Endodermal cell (in vitro differentiated cells): ENCODE measurements at regions not wholly inside any gene's neighbourhood (a gene's known extent, or its start where the extent isn't known, plus 50 kb on each side); places are given as distances from the start of the nearest gene placed in this dataset.

ENCODE experiments used
- DNase-seq: peaks from one replicate; pipeline ENCODE4 v3.0.0-alpha.2; 2017
- H3K27ac ChIP-seq: 2 replicates; pipeline ENCODE4 v1.5.1; 2013; ENCODE audit warnings: mild to moderate bottlenecking, low read depth, low read length, moderate library complexity
- H3K27me3 ChIP-seq: 2 replicates; pipeline ENCODE4 v1.6.1; 2013; ENCODE audit warnings: mild to moderate bottlenecking, low read length, moderate library complexity; ENCODE audit not compliant: insufficient read depth, control insufficient read depth, poor library complexity, severe bottlenecking
- H3K36me3 ChIP-seq: 2 replicates; pipeline ENCODE4 v1.7.0; 2013; ENCODE audit warnings: mild to moderate bottlenecking, low read length, moderate library complexity; ENCODE audit not compliant: control insufficient read depth, insufficient read depth
- H3K4me1 ChIP-seq: one replicate; pipeline ENCODE4 v1.7.0; 2013; ENCODE audit warnings: low read length; ENCODE audit not compliant: control insufficient read depth, insufficient read depth
- H3K4me3 ChIP-seq: 2 replicates; pipeline ENCODE4 v1.5.1; 2013; ENCODE audit warnings: mild to moderate bottlenecking, low read length, moderate library complexity
- H3K9ac ChIP-seq: 2 replicates; pipeline ENCODE4 v1.6.1; 2013; ENCODE audit warnings: mild to moderate bottlenecking, low read length, moderate library complexity; ENCODE audit not compliant: poor library complexity, severe bottlenecking; ENCODE audit errors: extremely low read depth
- H3K9me3 ChIP-seq: 2 replicates; pipeline ENCODE4 v1.6.1; 2013; ENCODE audit warnings: mild to moderate bottlenecking, low read length, moderate library complexity; ENCODE audit not compliant: control insufficient read depth
- H3K27ac Mint-ChIP-seq: 2 replicates; pipeline ENCODE4 v1.8.0; 2020; ENCODE audit warnings: mixed read lengths
- H3K27me3 Mint-ChIP-seq: 2 replicates; pipeline ENCODE4 v1.8.0; 2021; ENCODE audit warnings: mild to moderate bottlenecking, mixed read lengths; ENCODE audit not compliant: insufficient read depth
- H3K36me3 Mint-ChIP-seq: 2 replicates; pipeline ENCODE4 v1.8.0; 2020; ENCODE audit warnings: low read depth, mixed read lengths
- H3K4me1 Mint-ChIP-seq: 2 replicates; pipeline ENCODE4 v1.8.0; 2020; ENCODE audit warnings: mixed read lengths
- H3K4me3 Mint-ChIP-seq: 2 replicates; pipeline ENCODE4 v1.8.0; 2020; ENCODE audit warnings: mild to moderate bottlenecking, moderate library complexity, mixed read lengths
- H3K9me3 Mint-ChIP-seq: 2 replicates; pipeline ENCODE4 v1.8.0; 2020; ENCODE audit warnings: mild to moderate bottlenecking, mixed read lengths
- CTCF ChIP-seq: fragments of 200-600 bp; sonication (generic); conservative IDR thresholded peaks from 2 replicates; pipeline ENCODE4 v1.5.0; 2021; ENCODE audit warnings: antibody characterized with exemption, mild to moderate bottlenecking
- WGBS, 2 experiments: methylation state at CpG; one replicate each; pipeline versions ENCODE4 v1.1.5 to v1.1.7; 2013; ENCODE audit warnings: missing lambda C conversion rate in 2 of 2, mixed read lengths in 1 of 2; ENCODE audit not compliant: insufficient coverage in 1 of 2, insufficient read length in 1 of 2; 5-methylcytosine and 5-hydroxymethylcytosine counted together

- H3K27ac Mint-ChIP-seq: no peak overlapping the region
- 87 to 88% methylated on average over 2 to 3 of the region's 3 CpGs for WGBS, 2 experiments
- no peaks in the 10 kb centered on the region for H3K36me3 Mint-ChIP-seq
- DNase-seq: no peak
- no peak for TF ChIP-seq CTCF
- no peaks in the 10 kb centered on the region for H3K27me3 ChIP-seq
- no peaks in the 10 kb centered on the region for H3K9me3 ChIP-seq
- H3K36me3 ChIP-seq: no peaks in the 10 kb centered on the region
- H3K27ac ChIP-seq: no peak overlapping the region
- no peak overlapping the region for H3K4me3 ChIP-seq
- no peaks in the 10 kb centered on the region for H3K4me1 ChIP-seq
- H3K4me1 Mint-ChIP-seq: no peaks in the 10 kb centered on the region
- no peak overlapping the region for H3K9ac ChIP-seq
- H3K9me3 Mint-ChIP-seq: no peaks in the 10 kb centered on the region
- no peaks in the 10 kb centered on the region for H3K27me3 Mint-ChIP-seq
- no peak overlapping the region for H3K4me3 Mint-ChIP-seq
Measured at GRCh38 chr13:39876258-39876657, 220.8 kb downstream of the COG6 start.

GRCh38 chr13:39877134-39877533 is 221.7 kb downstream of the COG6 start:
- Histone ChIP-seq H3K4me3 (no peak overlapping the region), H3K36me3 (no peaks in the 10 kb centered on the region), H3K27ac (no peak overlapping the region), H3K27me3 (no peaks in the 10 kb centered on the region), H3K9me3 (no peaks in the 10 kb centered on the region), H3K9ac (no peak overlapping the region), H3K4me1 (no peaks in the 10 kb centered on the region)
- no peak for DNase-seq
- TF ChIP-seq CTCF: no peak
- 94 to 100% methylated on average over 2 to 5 of the region's 5 CpGs for WGBS, 2 experiments
- H3K4me3 Mint-ChIP-seq: no peak overlapping the region
- no peaks in the 10 kb centered on the region for H3K4me1 Mint-ChIP-seq
- no peaks in the 10 kb centered on the region for H3K27me3 Mint-ChIP-seq
- H3K36me3 Mint-ChIP-seq: no peaks in the 10 kb centered on the region
- H3K27ac Mint-ChIP-seq: no peak overlapping the region
- H3K9me3 Mint-ChIP-seq: no peaks in the 10 kb centered on the region

GRCh38 chr13:39879286-39880035 is 224.0 kb downstream of the COG6 start:
- Mint-ChIP-seq H3K4me1 (no peaks in the 10 kb centered on the region), H3K9me3 (peaks cover 10% of the 10 kb centered on the region), H3K27me3 (no peaks in the 10 kb centered on the region), H3K27ac (no peak overlapping the region), H3K36me3 (no peaks in the 10 kb centered on the region), H3K4me3 (no peak overlapping the region)
- no peaks in the 10 kb centered on the region for H3K36me3 ChIP-seq
- peaks cover 13% of the 10 kb centered on the region for H3K9me3 ChIP-seq
- no peak for TF ChIP-seq CTCF
- H3K27ac ChIP-seq: no peak overlapping the region
- no peak overlapping the region for H3K4me3 ChIP-seq
- H3K4me1 ChIP-seq: no peaks in the 10 kb centered on the region
- no peak for DNase-seq
- no peak overlapping the region for H3K9ac ChIP-seq
- 93 to 100% methylated on average over 1 to 4 of the region's 4 CpGs for WGBS, 2 experiments
- H3K27me3 ChIP-seq: no peaks in the 10 kb centered on the region
